Natural killer cell (primary cell): ENCODE measurements at regions not wholly inside any gene's neighbourhood (a gene's known extent, or its start where the extent isn't known, plus 50 kb on each side); places are given as distances from the start of the nearest gene placed in this dataset.

Experiments used
- ATAC-seq, 3 donors: fragments of 150-1000 bp in 2 of 3; fragments of 200-7000 bp in 1 of 3; cut with Tn5 transposase; 1 replicate in 1 of 3; 2 replicates in 2 of 3; pipeline ENCODE4 v1.10.0; 2021; ENCODE audit warnings: mild to moderate bottlenecking in 2 of 3, moderate library complexity in 2 of 3
- DNase-seq, 2 donors: peaks; one replicate each; pipeline versions ENCODE4 v3.0.0 to v3.0.0-alpha.2; 2013 to 2021; ENCODE audit warnings: mixed read lengths in 1 of 2
- H3K27ac ChIP-seq: one replicate; pipeline ENCODE4 v1.5.1; 2013; ENCODE audit warnings: mild to moderate bottlenecking, low read length
- H3K27me3 ChIP-seq: one replicate; pipeline ENCODE4 v1.6.1; 2013; ENCODE audit warnings: low read length; ENCODE audit not compliant: control insufficient read depth, insufficient read depth
- H3K36me3 ChIP-seq: one replicate; pipeline ENCODE4 v1.6.1; 2013; ENCODE audit warnings: low read length; ENCODE audit not compliant: control insufficient read depth, insufficient read depth
- H3K4me1 ChIP-seq: one replicate; pipeline ENCODE4 v1.6.1; 2013; ENCODE audit warnings: low read length; ENCODE audit not compliant: control insufficient read depth, insufficient read depth
- H3K4me3 ChIP-seq: one replicate; pipeline ENCODE4 v1.5.1; 2013; ENCODE audit warnings: low read length
- H3K9me3 ChIP-seq: one replicate; pipeline ENCODE4 v1.6.1; 2013; ENCODE audit warnings: low read length; ENCODE audit not compliant: control insufficient read depth, insufficient read depth
- H3K27ac Mint-ChIP-seq, 2 donors: one replicate each; pipeline ENCODE4 v1.8.0; 2022; ENCODE audit warnings: mild to moderate bottlenecking in 2 of 2, mixed read lengths in 2 of 2, moderate library complexity in 1 of 2
- H3K27me3 Mint-ChIP-seq, 2 donors: one replicate each; pipeline ENCODE4 v1.8.0; 2022; ENCODE audit warnings: low read depth in 2 of 2, mixed read lengths in 2 of 2
- H3K36me3 Mint-ChIP-seq: one replicate; pipeline ENCODE4 v1.8.0; 2022; ENCODE audit warnings: mixed read lengths
- H3K4me1 Mint-ChIP-seq, 2 donors: one replicate each; pipeline ENCODE4 v1.8.0; 2022; ENCODE audit warnings: mixed read lengths in 2 of 2
- H3K4me3 Mint-ChIP-seq: one replicate; pipeline ENCODE4 v1.8.0; 2022; ENCODE audit warnings: mild to moderate bottlenecking, moderate library complexity, mixed read lengths
- H3K9me3 Mint-ChIP-seq, 2 donors: one replicate each; pipeline ENCODE4 v1.8.0; 2022; ENCODE audit warnings: mixed read lengths in 2 of 2
- WGBS: methylation state at CpG from one replicate; pipeline ENCODE4 v1.1.7; 2013; ENCODE audit warnings: missing lambda C conversion rate; ENCODE audit not compliant: insufficient coverage; 5-methylcytosine and 5-hydroxymethylcytosine counted together
- intact Hi-C: fragments of 100-400 bp; cut with micrococcal nuclease; formaldehyde crosslinking; loops from one replicate; pipeline ENCODE4 v1.14.2; 2022
- TF ChIP-seq, protein P1 (sequence below): fragments of 200-600 bp; IDR thresholded peaks from one replicate; pipeline ENCODE4 v1.8.0; 2022; ENCODE audit warnings: antibody characterized with exemption

DNA sequence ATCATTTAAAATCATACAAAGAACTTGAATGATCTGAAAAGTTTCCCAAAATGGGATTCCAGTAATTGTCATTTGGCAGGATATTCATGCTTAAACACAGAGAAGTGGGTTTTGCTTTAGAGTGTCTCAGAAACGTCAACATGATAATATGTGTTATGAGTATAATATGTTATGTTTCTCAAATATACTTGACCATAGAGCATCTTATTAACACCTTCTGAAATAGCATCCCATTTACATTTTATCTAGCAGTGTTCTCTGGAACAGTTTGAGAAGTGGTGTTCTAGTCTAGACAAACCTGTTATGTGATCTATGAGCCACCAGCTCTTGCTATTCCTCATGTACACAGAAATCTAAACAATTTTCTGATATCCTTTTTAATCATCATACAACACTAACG lies 588.8 kb upstream of the PBX1 start:
- WGBS = no CpG with 5 or more reads among the region's 2 CpGs
- Histone ChIP-seq H3K36me3 (no peaks in the 10 kb centered on the region), H3K27me3 (no peaks in the 10 kb centered on the region), H3K4me3 (no peak overlapping the region), H3K9me3 (no peaks in the 10 kb centered on the region), H3K4me1 (no peaks in the 10 kb centered on the region), H3K27ac (no peak overlapping the region)
- DNase-seq = no peak
- peaks cover 4 to 14% of the 10 kb centered on the region in 2 donors for H3K9me3 Mint-ChIP-seq
- intact Hi-C loops = no loop called here
- ATAC-seq = no peak
- H3K4me1 Mint-ChIP-seq = no peaks in the 10 kb centered on the region
- TF ChIP-seq, protein P1, sequence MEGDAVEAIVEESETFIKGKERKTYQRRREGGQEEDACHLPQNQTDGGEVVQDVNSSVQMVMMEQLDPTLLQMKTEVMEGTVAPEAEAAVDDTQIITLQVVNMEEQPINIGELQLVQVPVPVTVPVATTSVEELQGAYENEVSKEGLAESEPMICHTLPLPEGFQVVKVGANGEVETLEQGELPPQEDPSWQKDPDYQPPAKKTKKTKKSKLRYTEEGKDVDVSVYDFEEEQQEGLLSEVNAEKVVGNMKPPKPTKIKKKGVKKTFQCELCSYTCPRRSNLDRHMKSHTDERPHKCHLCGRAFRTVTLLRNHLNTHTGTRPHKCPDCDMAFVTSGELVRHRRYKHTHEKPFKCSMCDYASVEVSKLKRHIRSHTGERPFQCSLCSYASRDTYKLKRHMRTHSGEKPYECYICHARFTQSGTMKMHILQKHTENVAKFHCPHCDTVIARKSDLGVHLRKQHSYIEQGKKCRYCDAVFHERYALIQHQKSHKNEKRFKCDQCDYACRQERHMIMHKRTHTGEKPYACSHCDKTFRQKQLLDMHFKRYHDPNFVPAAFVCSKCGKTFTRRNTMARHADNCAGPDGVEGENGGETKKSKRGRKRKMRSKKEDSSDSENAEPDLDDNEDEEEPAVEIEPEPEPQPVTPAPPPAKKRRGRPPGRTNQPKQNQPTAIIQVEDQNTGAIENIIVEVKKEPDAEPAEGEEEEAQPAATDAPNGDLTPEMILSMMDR = no peak
- no peak overlapping the region for H3K27ac Mint-ChIP-seq
- no peaks in the 10 kb centered on the region for H3K36me3 Mint-ChIP-seq
- no peaks in the 10 kb centered on the region for H3K27me3 Mint-ChIP-seq
- H3K4me3 Mint-ChIP-seq = no peak overlapping the region

DNA sequence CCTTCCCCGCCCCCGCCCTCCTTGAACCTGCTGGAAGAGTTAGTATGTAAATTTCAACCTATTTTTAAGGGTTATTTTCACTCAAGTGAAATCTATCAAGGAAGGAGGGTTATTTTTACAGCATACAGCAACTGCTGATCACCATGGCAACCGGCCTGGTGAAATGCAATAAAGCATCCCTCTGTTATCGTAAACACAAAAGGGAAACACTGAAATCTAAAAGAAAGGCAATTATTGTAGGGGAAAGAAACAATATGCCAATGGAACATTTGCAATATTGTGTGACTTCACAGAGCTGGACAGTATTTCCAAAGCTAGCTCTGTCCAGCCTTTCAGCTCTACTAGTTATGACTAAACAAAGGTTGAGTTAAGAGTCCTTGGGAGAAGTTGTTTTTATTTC lies 588.3 kb upstream of the PBX1 start:
- no peaks in the 10 kb centered on the region for H3K36me3 ChIP-seq
- H3K9me3 ChIP-seq = no peaks in the 10 kb centered on the region
- no peaks in the 10 kb centered on the region for H3K4me1 ChIP-seq
- WGBS = 97% methylated on average over 2 of the region's 4 CpGs
- H3K27ac Mint-ChIP-seq = no peak overlapping the region
- DNase-seq (no peak), ATAC-seq (no peak)
- H3K27me3 Mint-ChIP-seq = no peaks in the 10 kb centered on the region
- H3K36me3 Mint-ChIP-seq = no peaks in the 10 kb centered on the region
- peaks cover 3 to 14% of the 10 kb centered on the region in 2 donors for H3K9me3 Mint-ChIP-seq
- no peaks in the 10 kb centered on the region for H3K27me3 ChIP-seq
- TF ChIP-seq, protein P1 = no peak
- no peaks in the 10 kb centered on the region for H3K4me1 Mint-ChIP-seq
- intact Hi-C loops = no loop called here
- H3K4me3 ChIP-seq = no peak overlapping the region
- no peak overlapping the region for H3K27ac ChIP-seq
- no peak overlapping the region for H3K4me3 Mint-ChIP-seq

DNA sequence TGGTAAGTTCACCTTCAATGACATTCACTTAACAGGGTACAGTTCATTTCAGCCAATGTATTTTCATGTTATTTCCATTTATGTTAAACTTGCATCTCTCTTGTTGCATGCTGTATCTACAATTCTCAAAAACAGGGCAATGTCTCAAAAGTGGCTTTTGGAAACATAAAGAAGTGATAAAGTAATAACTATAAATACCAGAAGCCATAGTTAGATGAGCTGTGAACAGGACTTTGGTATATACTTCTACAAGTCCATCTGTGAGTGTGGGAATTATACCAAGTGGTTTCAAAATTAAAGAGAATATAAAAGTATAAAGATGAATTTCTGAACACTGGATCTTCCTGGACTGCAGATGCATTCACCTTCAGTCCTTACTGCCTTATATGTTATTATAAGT lies 585.4 kb upstream of the PBX1 start:
- ATAC-seq (no peak), DNase-seq (no peak)
- H3K27me3 ChIP-seq = no peaks in the 10 kb centered on the region
- H3K36me3 Mint-ChIP-seq = no peaks in the 10 kb centered on the region
- TF ChIP-seq, protein P1 = no peak
- intact Hi-C loops = no loop called here
- no peaks in the 10 kb centered on the region for H3K4me1 Mint-ChIP-seq
- no peak overlapping the region for H3K27ac Mint-ChIP-seq
- no peaks in the 10 kb centered on the region for H3K27me3 Mint-ChIP-seq
- H3K4me1 ChIP-seq = no peaks in the 10 kb centered on the region
- H3K27ac ChIP-seq = no peak overlapping the region
- H3K4me3 ChIP-seq = no peak overlapping the region
- H3K4me3 Mint-ChIP-seq = no peak overlapping the region
- peaks cover 11 to 19% of the 10 kb centered on the region in 2 donors for H3K9me3 Mint-ChIP-seq
- H3K9me3 ChIP-seq = no peaks in the 10 kb centered on the region
- no peaks in the 10 kb centered on the region for H3K36me3 ChIP-seq

DNA sequence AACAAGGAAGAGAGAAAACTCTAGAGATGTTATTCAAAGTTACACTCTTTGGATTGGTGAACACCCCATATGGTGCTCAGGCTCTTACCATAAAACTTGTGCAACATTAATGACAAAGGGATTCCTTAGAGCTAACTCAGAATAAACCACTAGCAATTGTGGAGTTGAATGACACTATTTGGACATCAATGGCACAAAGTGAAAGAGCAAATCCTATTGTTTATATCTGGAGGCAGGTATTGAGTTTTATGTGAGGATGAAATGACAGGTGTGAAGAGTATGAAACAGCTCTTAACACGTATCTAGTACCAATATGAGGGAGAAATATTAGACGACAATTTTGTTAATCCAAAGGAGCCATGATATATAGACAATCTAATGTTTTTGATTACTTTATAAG lies 584.9 kb upstream of the PBX1 start:
- no peaks in the 10 kb centered on the region for H3K9me3 ChIP-seq
- no peak overlapping the region for H3K4me3 ChIP-seq
- no peaks in the 10 kb centered on the region for H3K27me3 ChIP-seq
- H3K36me3 ChIP-seq = no peaks in the 10 kb centered on the region
- H3K4me1 ChIP-seq = no peaks in the 10 kb centered on the region
- ATAC-seq (no peak), DNase-seq (no peak)
- intact Hi-C loops = no loop called here
- 80% methylated on average over 1 of the region's 2 CpGs for WGBS
- no peaks in the 10 kb centered on the region for H3K36me3 Mint-ChIP-seq
- no peaks in the 10 kb centered on the region for H3K27me3 Mint-ChIP-seq
- H3K27ac ChIP-seq = no peak overlapping the region
- no peaks in the 10 kb centered on the region for H3K4me1 Mint-ChIP-seq
- no peak overlapping the region for H3K4me3 Mint-ChIP-seq
- peaks cover 11 to 19% of the 10 kb centered on the region in 2 donors for H3K9me3 Mint-ChIP-seq
- TF ChIP-seq, protein P1 = no peak
- H3K27ac Mint-ChIP-seq = no peak overlapping the region
